WTC11 (cell line): ENCODE measurements at regions not wholly inside any gene's neighbourhood (a gene's known extent, or its start where the extent isn't known, plus 50 kb on each side); places are given as distances from the start of the nearest gene placed in this dataset.

ENCODE experiments used
- ATAC-seq: fragments of 200-7000 bp; cut with Tn5 transposase; 2 replicates; pipeline ENCODE4 v1.10.0; 2021; ENCODE audit warnings: mild to moderate bottlenecking, moderate library complexity
- CTCF ChIA-PET: fragments of 300-600 bp; sonication (Branson Sonifier 250); formaldehyde crosslinking; loops from one replicate; lab custom pipeline; 2021; ENCODE audit warnings: antibody characterized with exemption; lab: Charles Lee
- POLR2A ChIA-PET: fragments of 350-600 bp; sonication (Branson Sonifier 250); formaldehyde crosslinking; loops from one replicate; lab custom pipeline; 2021; ENCODE audit warnings: antibody characterized with exemption; lab: Charles Lee
- DNase-seq: peaks from one replicate; pipeline ENCODE4 v3.0.0; 2021; ENCODE audit warnings: low spot score
- H3K27ac Mint-ChIP-seq: 2 replicates; pipeline ENCODE4 v1.8.0; 2021; ENCODE audit warnings: mixed read lengths
- H3K27me3 Mint-ChIP-seq: 2 replicates; pipeline ENCODE4 v1.8.0; 2021; ENCODE audit warnings: low read depth, mild to moderate bottlenecking, moderate library complexity, mixed read lengths
- H3K36me3 Mint-ChIP-seq: 2 replicates; pipeline ENCODE4 v1.8.0; 2021; ENCODE audit warnings: mixed read lengths
- H3K4me1 Mint-ChIP-seq: 2 replicates; pipeline ENCODE4 v1.8.0; 2022; ENCODE audit warnings: mixed read lengths
- H3K4me3 Mint-ChIP-seq: 2 replicates; pipeline ENCODE4 v1.8.0; 2021; ENCODE audit warnings: mild to moderate bottlenecking, moderate library complexity, mixed read lengths
- H3K9me3 Mint-ChIP-seq: 2 replicates; pipeline ENCODE4 v1.8.0; 2021; ENCODE audit warnings: mixed read lengths
- CBFB ChIP-seq: sonication (generic); formaldehyde crosslinking; IDR thresholded peaks from 2 replicates; pipeline ENCODE4 v1.8.1; 2022; ENCODE audit warnings: mild to moderate bottlenecking, low read depth, missing genetic modification reagents
- CREM ChIP-seq: sonication (generic); formaldehyde crosslinking; IDR thresholded peaks from 2 replicates; pipeline ENCODE4 v1.8.1; 2022; ENCODE audit warnings: mild to moderate bottlenecking, missing genetic modification reagents, moderate library complexity
- FOXK1 ChIP-seq: sonication (generic); formaldehyde crosslinking; IDR thresholded peaks from 2 replicates; pipeline ENCODE4 v1.8.0; 2022; ENCODE audit warnings: mild to moderate bottlenecking, moderate library complexity, missing genetic modification reagents
- GTF2I ChIP-seq: fragments of 250-450 bp; sonication (Bioruptor Pico); conservative IDR thresholded peaks from 2 replicates; pipeline ENCODE4 v1.4.0; 2021; ENCODE audit warnings: mild to moderate bottlenecking
- IRF2 ChIP-seq: sonication (generic); formaldehyde crosslinking; IDR thresholded peaks from 2 replicates; pipeline ENCODE4 v1.8.0; 2022; ENCODE audit warnings: low read depth, missing genetic modification reagents, borderline replicate concordance
- NFYB ChIP-seq: sonication (generic); formaldehyde crosslinking; conservative IDR thresholded peaks from 2 replicates; pipeline ENCODE4 v1.8.0; 2022; ENCODE audit warnings: low read depth, missing genetic modification reagents
- TCF7 ChIP-seq: sonication (generic); formaldehyde crosslinking; IDR thresholded peaks from 2 replicates; pipeline ENCODE4 v1.8.0; 2022; ENCODE audit warnings: mild to moderate bottlenecking, low read depth, missing genetic modification reagents, moderate library complexity
- TEAD1 ChIP-seq: sonication (generic); formaldehyde crosslinking; IDR thresholded peaks from 2 replicates; pipeline ENCODE4 v1.8.0; 2022; ENCODE audit warnings: mild to moderate bottlenecking, missing genetic modification reagents
- TP53 ChIP-seq: sonication (generic); formaldehyde crosslinking; IDR thresholded peaks from 2 replicates; pipeline ENCODE4 v1.8.1; 2023; ENCODE audit warnings: mild to moderate bottlenecking, missing genetic modification reagents
- TF ChIP-seq, protein P1 (sequence below): sonication (generic); formaldehyde crosslinking; IDR thresholded peaks from 2 replicates; pipeline ENCODE4 v1.8.1; 2022; ENCODE audit warnings: mild to moderate bottlenecking, missing genetic modification reagents, moderate library complexity, borderline replicate concordance
- TF ChIP-seq, protein P2 (sequence below): sonication (generic); formaldehyde crosslinking; IDR thresholded peaks from 2 replicates; pipeline ENCODE4 v1.8.0; 2023; ENCODE audit warnings: missing genetic modification reagents
- TF ChIP-seq, protein P3 (sequence below): sonication (generic); formaldehyde crosslinking; conservative IDR thresholded peaks from 2 replicates; pipeline ENCODE4 v1.8.1; 2022; ENCODE audit warnings: mild to moderate bottlenecking, missing genetic modification reagents
- TF ChIP-seq, protein P4 (sequence below): sonication (generic); formaldehyde crosslinking; IDR thresholded peaks from 2 replicates; pipeline ENCODE4 v1.8.1; 2023; ENCODE audit warnings: mild to moderate bottlenecking, missing genetic modification reagents, moderate library complexity
- TF ChIP-seq, protein P5 (sequence below): sonication (generic); formaldehyde crosslinking; IDR thresholded peaks from 2 replicates; pipeline ENCODE4 v1.8.1; 2023; ENCODE audit warnings: mild to moderate bottlenecking, missing genetic modification reagents, borderline replicate concordance
- TF ChIP-seq, protein P6 (sequence below): sonication (generic); formaldehyde crosslinking; IDR thresholded peaks from 2 replicates; pipeline ENCODE4 v1.8.0; 2023; ENCODE audit warnings: missing genetic modification reagents, mild to moderate bottlenecking, borderline replicate concordance

DNA sequence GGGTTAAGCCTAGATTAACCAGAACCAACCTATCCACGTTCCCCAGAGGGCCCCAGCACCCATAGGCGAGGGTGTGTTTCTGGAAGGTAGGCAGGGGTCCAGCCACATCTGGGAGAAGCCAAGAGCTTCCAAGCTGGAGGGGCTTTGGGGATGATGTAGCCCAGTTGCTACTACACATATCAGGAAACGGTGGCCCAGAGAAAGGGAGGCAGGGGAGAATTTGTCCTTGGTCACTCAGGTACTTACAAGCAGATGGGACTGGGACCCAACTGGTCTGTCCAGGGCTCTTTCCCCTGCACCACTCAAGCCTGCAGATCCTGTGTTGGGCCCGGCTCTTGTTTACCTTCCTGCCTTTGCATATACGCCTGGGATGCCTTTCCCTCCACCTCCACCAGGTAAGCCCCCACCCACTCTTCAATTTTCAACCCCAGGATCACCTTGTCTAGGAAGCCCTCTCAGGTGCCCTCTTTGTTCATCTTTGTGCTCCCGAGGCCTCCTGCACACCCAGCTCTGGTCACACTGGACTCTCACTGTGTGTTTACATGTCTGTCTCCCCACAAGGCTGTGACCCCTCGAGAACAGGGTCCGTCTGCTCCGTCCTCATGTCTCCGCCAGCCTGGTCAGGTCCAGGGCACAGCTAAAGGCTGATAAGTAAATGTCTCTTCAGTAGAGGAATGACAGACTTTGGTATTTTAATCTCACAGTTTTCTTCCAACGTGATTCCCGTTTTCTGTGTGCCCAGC, 204.4 kb upstream of the LINGO1 start:
- no peaks in the 10 kb centered on the region for H3K36me3 Mint-ChIP-seq
- ATAC-seq (no peak), DNase-seq (no peak)
- H3K27me3 Mint-ChIP-seq = no peaks in the 10 kb centered on the region; the same call in 1 of the 2 replicates
- H3K9me3 Mint-ChIP-seq = no peaks in the 10 kb centered on the region
- TF ChIP-seq CREM (CRISPR knock-in tag) (no peak), TCF7 (CRISPR knock-in tag) (no peak), TEAD1 (CRISPR knock-in tag) (no peak), CBFB (CRISPR knock-in tag) (no peak)
- TF ChIP-seq, protein P1, sequence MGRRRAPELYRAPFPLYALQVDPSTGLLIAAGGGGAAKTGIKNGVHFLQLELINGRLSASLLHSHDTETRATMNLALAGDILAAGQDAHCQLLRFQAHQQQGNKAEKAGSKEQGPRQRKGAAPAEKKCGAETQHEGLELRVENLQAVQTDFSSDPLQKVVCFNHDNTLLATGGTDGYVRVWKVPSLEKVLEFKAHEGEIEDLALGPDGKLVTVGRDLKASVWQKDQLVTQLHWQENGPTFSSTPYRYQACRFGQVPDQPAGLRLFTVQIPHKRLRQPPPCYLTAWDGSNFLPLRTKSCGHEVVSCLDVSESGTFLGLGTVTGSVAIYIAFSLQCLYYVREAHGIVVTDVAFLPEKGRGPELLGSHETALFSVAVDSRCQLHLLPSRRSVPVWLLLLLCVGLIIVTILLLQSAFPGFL (CRISPR knock-in tag) = no peak
- TF ChIP-seq, protein P2, sequence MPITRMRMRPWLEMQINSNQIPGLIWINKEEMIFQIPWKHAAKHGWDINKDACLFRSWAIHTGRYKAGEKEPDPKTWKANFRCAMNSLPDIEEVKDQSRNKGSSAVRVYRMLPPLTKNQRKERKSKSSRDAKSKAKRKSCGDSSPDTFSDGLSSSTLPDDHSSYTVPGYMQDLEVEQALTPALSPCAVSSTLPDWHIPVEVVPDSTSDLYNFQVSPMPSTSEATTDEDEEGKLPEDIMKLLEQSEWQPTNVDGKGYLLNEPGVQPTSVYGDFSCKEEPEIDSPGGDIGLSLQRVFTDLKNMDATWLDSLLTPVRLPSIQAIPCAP (CRISPR knock-in tag) = no peak
- TF ChIP-seq, protein P3, sequence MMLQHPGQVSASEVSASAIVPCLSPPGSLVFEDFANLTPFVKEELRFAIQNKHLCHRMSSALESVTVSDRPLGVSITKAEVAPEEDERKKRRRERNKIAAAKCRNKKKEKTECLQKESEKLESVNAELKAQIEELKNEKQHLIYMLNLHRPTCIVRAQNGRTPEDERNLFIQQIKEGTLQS (CRISPR knock-in tag) = no peak
- TF ChIP-seq, protein P4, sequence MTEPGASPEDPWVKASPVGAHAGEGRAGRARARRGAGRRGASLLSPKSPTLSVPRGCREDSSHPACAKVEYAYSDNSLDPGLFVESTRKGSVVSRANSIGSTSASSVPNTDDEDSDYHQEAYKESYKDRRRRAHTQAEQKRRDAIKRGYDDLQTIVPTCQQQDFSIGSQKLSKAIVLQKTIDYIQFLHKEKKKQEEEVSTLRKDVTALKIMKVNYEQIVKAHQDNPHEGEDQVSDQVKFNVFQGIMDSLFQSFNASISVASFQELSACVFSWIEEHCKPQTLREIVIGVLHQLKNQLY = no peak
- no peak overlapping the region for H3K27ac Mint-ChIP-seq
- H3K4me1 Mint-ChIP-seq = peaks cover 13% of the 10 kb centered on the region
- ChIA-PET CTCF (interaction anchor here (0.6 to 3.4 kb wide), 29 partner anchors 15 to 294 kb away, joined by 3 to 30 read pairs (median 5); partner anchors contain the start of gene LINGO1), POLR2A (no interaction called here)
- no peak overlapping the region for H3K4me3 Mint-ChIP-seq

DNA sequence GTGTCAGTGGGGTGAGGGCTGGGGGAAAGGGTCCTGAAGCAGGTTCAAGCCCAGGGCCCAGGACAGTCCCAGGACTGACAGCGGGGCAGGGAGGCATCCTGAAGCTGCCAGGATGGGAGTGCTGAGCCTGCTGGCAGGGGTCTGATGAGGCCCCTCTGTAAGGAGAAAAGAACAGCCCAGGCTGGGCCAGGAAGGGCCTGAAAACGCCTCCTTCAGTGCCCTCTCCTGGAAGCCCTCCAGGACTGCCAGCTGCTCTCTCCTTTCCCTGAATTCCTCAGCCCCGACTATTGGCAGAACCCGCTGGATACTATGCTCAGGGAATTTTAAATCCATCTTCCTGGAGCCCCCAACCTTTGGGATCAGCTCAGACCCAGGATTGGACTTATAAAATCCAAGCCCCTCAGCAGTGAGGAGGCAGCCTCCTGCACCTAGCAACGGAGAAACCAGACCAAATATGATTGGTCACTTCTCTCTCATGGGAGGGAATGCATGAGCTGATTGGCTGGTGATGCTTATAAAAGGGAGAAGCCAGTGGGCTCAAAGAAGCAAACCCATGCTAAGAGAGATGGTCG, 203.5 kb upstream of the LINGO1 start:
- TF ChIP-seq GTF2I (CRISPR knock-in tag) (0 out of 2 replicates have a peak, but pooled peaks have one; percentile 55), NFYB (CRISPR knock-in tag) (peak; percentile 52)
- TF ChIP-seq, protein P5, sequence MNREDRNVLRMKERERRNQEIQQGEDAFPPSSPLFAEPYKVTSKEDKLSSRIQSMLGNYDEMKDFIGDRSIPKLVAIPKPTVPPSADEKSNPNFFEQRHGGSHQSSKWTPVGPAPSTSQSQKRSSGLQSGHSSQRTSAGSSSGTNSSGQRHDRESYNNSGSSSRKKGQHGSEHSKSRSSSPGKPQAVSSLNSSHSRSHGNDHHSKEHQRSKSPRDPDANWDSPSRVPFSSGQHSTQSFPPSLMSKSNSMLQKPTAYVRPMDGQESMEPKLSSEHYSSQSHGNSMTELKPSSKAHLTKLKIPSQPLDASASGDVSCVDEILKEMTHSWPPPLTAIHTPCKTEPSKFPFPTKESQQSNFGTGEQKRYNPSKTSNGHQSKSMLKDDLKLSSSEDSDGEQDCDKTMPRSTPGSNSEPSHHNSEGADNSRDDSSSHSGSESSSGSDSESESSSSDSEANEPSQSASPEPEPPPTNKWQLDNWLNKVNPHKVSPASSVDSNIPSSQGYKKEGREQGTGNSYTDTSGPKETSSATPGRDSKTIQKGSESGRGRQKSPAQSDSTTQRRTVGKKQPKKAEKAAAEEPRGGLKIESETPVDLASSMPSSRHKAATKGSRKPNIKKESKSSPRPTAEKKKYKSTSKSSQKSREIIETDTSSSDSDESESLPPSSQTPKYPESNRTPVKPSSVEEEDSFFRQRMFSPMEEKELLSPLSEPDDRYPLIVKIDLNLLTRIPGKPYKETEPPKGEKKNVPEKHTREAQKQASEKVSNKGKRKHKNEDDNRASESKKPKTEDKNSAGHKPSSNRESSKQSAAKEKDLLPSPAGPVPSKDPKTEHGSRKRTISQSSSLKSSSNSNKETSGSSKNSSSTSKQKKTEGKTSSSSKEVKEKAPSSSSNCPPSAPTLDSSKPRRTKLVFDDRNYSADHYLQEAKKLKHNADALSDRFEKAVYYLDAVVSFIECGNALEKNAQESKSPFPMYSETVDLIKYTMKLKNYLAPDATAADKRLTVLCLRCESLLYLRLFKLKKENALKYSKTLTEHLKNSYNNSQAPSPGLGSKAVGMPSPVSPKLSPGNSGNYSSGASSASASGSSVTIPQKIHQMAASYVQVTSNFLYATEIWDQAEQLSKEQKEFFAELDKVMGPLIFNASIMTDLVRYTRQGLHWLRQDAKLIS (CRISPR knock-in tag) = no peak
- Mint-ChIP-seq H3K36me3 (no peaks in the 10 kb centered on the region), H3K4me1 (peaks cover 16% of the 10 kb centered on the region), H3K9me3 (no peaks in the 10 kb centered on the region), H3K27me3 (no peaks in the 10 kb centered on the region; the same call in 1 of the 2 replicates), H3K27ac (no peak overlapping the region), H3K4me3 (no peak overlapping the region)
- DNase-seq (no peak), ATAC-seq (peak; percentile 84)
- ChIA-PET CTCF (interaction anchor here (0.6 to 3.4 kb wide), 24 partner anchors 15 to 293 kb away, joined by 3 to 30 read pairs (median 4); partner anchors contain the start of gene LINGO1), POLR2A (no interaction called here)

DNA sequence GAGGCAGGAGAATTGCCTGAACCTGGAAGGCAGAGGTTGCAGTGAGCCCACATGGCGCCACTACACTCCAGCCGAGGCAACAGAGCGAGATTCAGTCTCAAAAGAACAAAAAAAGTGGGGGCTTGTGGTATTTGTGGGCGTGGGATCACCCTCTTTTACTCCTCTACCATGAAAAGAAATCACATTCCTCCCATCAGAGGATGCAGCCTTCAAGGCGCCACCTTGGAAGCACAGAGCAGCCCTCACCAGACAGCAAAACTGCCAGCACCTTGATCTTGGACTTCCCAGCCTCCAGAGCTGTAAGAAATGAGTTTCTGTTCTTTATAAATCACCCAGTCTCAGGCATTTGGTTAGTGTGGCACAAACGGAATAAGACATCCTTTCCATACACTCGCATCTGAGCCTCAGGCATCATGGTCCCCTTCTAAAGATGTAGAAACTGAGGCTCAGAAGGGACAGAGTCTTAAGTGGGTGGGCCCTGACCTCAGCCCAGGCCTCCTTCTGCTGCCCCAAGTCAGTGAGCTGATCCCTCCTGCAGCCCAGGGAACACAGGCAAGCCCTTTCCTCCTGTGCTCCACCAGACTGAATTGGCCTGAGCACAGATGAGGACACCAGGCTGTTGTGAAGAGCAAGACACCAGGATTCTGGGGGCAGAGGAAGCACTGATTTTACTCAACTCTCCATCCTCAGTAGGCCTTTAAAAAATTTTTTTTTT, 201.7 kb upstream of the LINGO1 start:
- POLR2A ChIA-PET = no interaction called here
- peaks cover 10% of the 10 kb centered on the region; the same call in 1 of the 2 replicates for H3K4me1 Mint-ChIP-seq
- ATAC-seq = no peak
- TF ChIP-seq, protein P6, sequence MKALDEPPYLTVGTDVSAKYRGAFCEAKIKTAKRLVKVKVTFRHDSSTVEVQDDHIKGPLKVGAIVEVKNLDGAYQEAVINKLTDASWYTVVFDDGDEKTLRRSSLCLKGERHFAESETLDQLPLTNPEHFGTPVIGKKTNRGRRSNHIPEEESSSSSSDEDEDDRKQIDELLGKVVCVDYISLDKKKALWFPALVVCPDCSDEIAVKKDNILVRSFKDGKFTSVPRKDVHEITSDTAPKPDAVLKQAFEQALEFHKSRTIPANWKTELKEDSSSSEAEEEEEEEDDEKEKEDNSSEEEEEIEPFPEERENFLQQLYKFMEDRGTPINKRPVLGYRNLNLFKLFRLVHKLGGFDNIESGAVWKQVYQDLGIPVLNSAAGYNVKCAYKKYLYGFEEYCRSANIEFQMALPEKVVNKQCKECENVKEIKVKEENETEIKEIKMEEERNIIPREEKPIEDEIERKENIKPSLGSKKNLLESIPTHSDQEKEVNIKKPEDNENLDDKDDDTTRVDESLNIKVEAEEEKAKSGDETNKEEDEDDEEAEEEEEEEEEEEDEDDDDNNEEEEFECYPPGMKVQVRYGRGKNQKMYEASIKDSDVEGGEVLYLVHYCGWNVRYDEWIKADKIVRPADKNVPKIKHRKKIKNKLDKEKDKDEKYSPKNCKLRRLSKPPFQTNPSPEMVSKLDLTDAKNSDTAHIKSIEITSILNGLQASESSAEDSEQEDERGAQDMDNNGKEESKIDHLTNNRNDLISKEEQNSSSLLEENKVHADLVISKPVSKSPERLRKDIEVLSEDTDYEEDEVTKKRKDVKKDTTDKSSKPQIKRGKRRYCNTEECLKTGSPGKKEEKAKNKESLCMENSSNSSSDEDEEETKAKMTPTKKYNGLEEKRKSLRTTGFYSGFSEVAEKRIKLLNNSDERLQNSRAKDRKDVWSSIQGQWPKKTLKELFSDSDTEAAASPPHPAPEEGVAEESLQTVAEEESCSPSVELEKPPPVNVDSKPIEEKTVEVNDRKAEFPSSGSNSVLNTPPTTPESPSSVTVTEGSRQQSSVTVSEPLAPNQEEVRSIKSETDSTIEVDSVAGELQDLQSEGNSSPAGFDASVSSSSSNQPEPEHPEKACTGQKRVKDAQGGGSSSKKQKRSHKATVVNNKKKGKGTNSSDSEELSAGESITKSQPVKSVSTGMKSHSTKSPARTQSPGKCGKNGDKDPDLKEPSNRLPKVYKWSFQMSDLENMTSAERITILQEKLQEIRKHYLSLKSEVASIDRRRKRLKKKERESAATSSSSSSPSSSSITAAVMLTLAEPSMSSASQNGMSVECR (CRISPR knock-in tag) = no peak
- TF ChIP-seq TP53 (CRISPR knock-in tag) (no peak), FOXK1 (no peak), IRF2 (no peak)

More for the DNA sequence above, 201.7 kb upstream of the LINGO1 start:
- Mint-ChIP-seq H3K27me3 (no peaks in the 10 kb centered on the region; the same call in 1 of the 2 replicates), H3K27ac (no peak overlapping the region), H3K9me3 (no peaks in the 10 kb centered on the region), H3K4me3 (no peak overlapping the region), H3K36me3 (no peaks in the 10 kb centered on the region)
- DNase-seq = no peak
- CTCF ChIA-PET = interaction anchor here (2.3 kb wide), 1 partner anchor 200 kb away, joined by 20 read pairs; the partner anchor contains the start of gene LINGO1
